Uterus (tissue), 2 donors: ENCODE measurements at regions not wholly inside any gene's neighbourhood (a gene's known extent, or its start where the extent isn't known, plus 50 kb on each side); places are given as distances from the start of the nearest gene placed in this dataset.

ENCODE experiments used
- CTCF ChIP-seq, 4 experiments: fragments of 200-600 bp in 2 of 4; fragments of 450-650 bp in 2 of 4; sonication (generic) in 2 of 4; IDR thresholded peaks; one replicate each; pipeline ENCODE4 v1.5.1; 2016 to 2019; ENCODE audit warnings: antibody characterized with exemption in 4 of 4, mild to moderate bottlenecking in 2 of 4, moderate library complexity in 1 of 4
- POLR2A ChIP-seq, 2 donors: fragments of 450-650 bp; IDR thresholded peaks; one replicate each; pipeline ENCODE4 v1.6.1; 2016; ENCODE audit warnings: antibody characterized with exemption in 2 of 2, mild to moderate bottlenecking in 1 of 2, moderate library complexity in 1 of 2

GRCh38 chr16:87226926-87227295, 90.3 kb downstream of the C16orf95 start:
- no peak for TF ChIP-seq CTCF (IDR thresholded peaks at IDR 0.05)
- no peak for TF ChIP-seq POLR2A (IDR thresholded peaks at IDR 0.05)
